Upper lobe of left lung (tissue), 4 donors: ENCODE measurements at regions not wholly inside any gene's neighbourhood (a gene's known extent, or its start where the extent isn't known, plus 50 kb on each side); places are given as distances from the start of the nearest gene placed in this dataset.

Source experiments
- POLR2A ChIP-seq, 4 donors: fragments of 450-650 bp; IDR thresholded peaks; one replicate each; pipeline ENCODE4 v1.5.1; 2016 to 2017; ENCODE audit warnings: antibody characterized with exemption in 4 of 4, mild to moderate bottlenecking in 2 of 4
- POLR2AphosphoS5 ChIP-seq, 2 donors: sonication (generic); formaldehyde crosslinking; IDR thresholded peaks; one replicate each; pipeline ENCODE4 v1.5.1; 2017; ENCODE audit warnings: antibody characterized with exemption in 2 of 2
- TF ChIP-seq, protein P1 (sequence below), 6 experiments: fragments of 450-650 bp in 4 of 6; fragments of 200-600 bp in 2 of 6; sonication (generic) in 2 of 6; IDR thresholded peaks; one replicate each; pipeline ENCODE4 v1.5.1; 2016 to 2019; ENCODE audit warnings: antibody characterized with exemption in 6 of 6

DNA sequence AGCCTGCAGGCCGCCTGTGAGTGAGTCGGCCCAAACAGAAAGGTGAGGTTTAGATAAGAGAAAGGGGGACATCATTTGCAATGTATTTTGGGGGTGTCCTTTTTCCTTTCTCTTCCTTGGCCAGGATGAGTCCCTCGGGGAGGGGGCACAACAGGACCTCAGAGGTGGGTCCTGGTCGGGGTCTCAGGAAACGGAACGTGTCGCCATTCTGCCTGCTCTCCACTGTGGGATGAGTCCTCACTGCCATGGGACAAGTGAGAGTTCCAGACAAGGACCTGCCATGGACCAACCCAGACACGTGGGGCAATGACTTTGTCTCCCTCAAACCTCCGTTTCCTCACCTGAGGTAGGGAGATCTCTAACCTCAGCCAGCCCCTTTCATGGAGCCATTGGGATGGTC lies 67.9 kb upstream of the TAF1B start:
- TF ChIP-seq POLR2A (IDR thresholded peaks at IDR 0.05), result no peak
- TF ChIP-seq, protein P1, sequence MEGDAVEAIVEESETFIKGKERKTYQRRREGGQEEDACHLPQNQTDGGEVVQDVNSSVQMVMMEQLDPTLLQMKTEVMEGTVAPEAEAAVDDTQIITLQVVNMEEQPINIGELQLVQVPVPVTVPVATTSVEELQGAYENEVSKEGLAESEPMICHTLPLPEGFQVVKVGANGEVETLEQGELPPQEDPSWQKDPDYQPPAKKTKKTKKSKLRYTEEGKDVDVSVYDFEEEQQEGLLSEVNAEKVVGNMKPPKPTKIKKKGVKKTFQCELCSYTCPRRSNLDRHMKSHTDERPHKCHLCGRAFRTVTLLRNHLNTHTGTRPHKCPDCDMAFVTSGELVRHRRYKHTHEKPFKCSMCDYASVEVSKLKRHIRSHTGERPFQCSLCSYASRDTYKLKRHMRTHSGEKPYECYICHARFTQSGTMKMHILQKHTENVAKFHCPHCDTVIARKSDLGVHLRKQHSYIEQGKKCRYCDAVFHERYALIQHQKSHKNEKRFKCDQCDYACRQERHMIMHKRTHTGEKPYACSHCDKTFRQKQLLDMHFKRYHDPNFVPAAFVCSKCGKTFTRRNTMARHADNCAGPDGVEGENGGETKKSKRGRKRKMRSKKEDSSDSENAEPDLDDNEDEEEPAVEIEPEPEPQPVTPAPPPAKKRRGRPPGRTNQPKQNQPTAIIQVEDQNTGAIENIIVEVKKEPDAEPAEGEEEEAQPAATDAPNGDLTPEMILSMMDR (IDR thresholded peaks at IDR 0.05), result no peak
- TF ChIP-seq POLR2AphosphoS5 (IDR thresholded peaks at IDR 0.05), result no peak
